ENCODE measurements at regions not wholly inside any gene's neighbourhood (a gene's known extent, or its start where the extent isn't known, plus 50 kb on each side); places are given as distances from the start of the nearest gene placed in this dataset.
"Not testable (repeated sequence)": the region's sequence is repeated elsewhere in the genome, so short reads cannot be mapped to it uniquely, and the experiment has no call there.

- Histone ChIP-seq H3K36me3 (ENCODE audit: control insufficient read depth, insufficient read depth, low read length) (no peaks in the 10 kb centered on the region), H3K4me3 (ENCODE audit: insufficient read depth, low read depth, low read length) (no peak overlapping the region)
- 91 to 92% methylated on average over 5 of the region's 5 CpGs for WGBS, 2 experiments
Observed at GRCh38 chr7:37557571-37558209, 109.0 kb upstream of the ELMO1 start.

GRCh38 chr7:37558320-37559096 is 109.8 kb upstream of the ELMO1 start:
- H3K9me3 ChIP-seq (ENCODE audit: control insufficient read depth, low read length), result no peaks in the 10 kb centered on the region
- no peak overlapping the region for H3K4me3 ChIP-seq (ENCODE audit: insufficient read depth, low read depth, low read length)
- no peak overlapping the region for H3K27ac ChIP-seq (ENCODE audit: insufficient read depth, low read depth, low read length, poor library complexity, severe bottlenecking)
- no peaks in the 10 kb centered on the region for H3K27me3 ChIP-seq (ENCODE audit: control insufficient read depth, insufficient read depth, low read length, poor library complexity, severe bottlenecking)
- H3K36me3 ChIP-seq (ENCODE audit: control insufficient read depth, insufficient read depth, low read length), result no peaks in the 10 kb centered on the region
- WGBS, 2 experiments, result 77 to 84% methylated on average over 3 of the region's 3 CpGs
- no peaks in the 10 kb centered on the region for H3K4me1 ChIP-seq (ENCODE audit: control insufficient read depth, insufficient read depth, low read length)

More at GRCh38 chr7:37557571-37558209, 109.0 kb upstream of the ELMO1 start:
- Histone ChIP-seq H3K27me3 (ENCODE audit: control insufficient read depth, insufficient read depth, low read length, poor library complexity, severe bottlenecking) (no peaks in the 10 kb centered on the region), H3K27ac (ENCODE audit: insufficient read depth, low read depth, low read length, poor library complexity, severe bottlenecking) (no peak overlapping the region), H3K9me3 (ENCODE audit: control insufficient read depth, low read length) (no peaks in the 10 kb centered on the region), H3K4me1 (ENCODE audit: control insufficient read depth, insufficient read depth, low read length) (no peaks in the 10 kb centered on the region)

GRCh38 chr7:37570145-37570544 is 113.4 kb upstream of the GPR141 start:
- H3K4me3 ChIP-seq (ENCODE audit: insufficient read depth, low read depth, low read length), result no peak overlapping the region
- WGBS, 2 experiments, result 91 to 92% methylated on average over 6 of the region's 6 CpGs
- no peak overlapping the region for H3K27ac ChIP-seq (ENCODE audit: insufficient read depth, low read depth, low read length, poor library complexity, severe bottlenecking)
- H3K36me3 ChIP-seq (ENCODE audit: control insufficient read depth, insufficient read depth, low read length), result no peaks in the 10 kb centered on the region
- no peaks in the 10 kb centered on the region for H3K4me1 ChIP-seq (ENCODE audit: control insufficient read depth, insufficient read depth, low read length)
- H3K27me3 ChIP-seq (ENCODE audit: control insufficient read depth, insufficient read depth, low read length, poor library complexity, severe bottlenecking), result no peaks in the 10 kb centered on the region
- no peaks in the 10 kb centered on the region for H3K9me3 ChIP-seq (ENCODE audit: control insufficient read depth, low read length)

GRCh38 chr7:37571806-37572205 is 111.8 kb upstream of the GPR141 start:
- Histone ChIP-seq H3K9me3 (ENCODE audit: control insufficient read depth, low read length) (no peaks in the 10 kb centered on the region), H3K36me3 (ENCODE audit: control insufficient read depth, insufficient read depth, low read length) (no peaks in the 10 kb centered on the region), H3K27me3 (ENCODE audit: control insufficient read depth, insufficient read depth, low read length, poor library complexity, severe bottlenecking) (no peaks in the 10 kb centered on the region), H3K4me3 (ENCODE audit: insufficient read depth, low read depth, low read length) (no peak overlapping the region), H3K27ac (ENCODE audit: insufficient read depth, low read depth, low read length, poor library complexity, severe bottlenecking) (no peak overlapping the region), H3K4me1 (ENCODE audit: control insufficient read depth, insufficient read depth, low read length) (no peaks in the 10 kb centered on the region)
- 94 to 96% methylated on average over 3 of the region's 3 CpGs for WGBS, 2 experiments

GRCh38 chr7:37577412-37577811 is 106.2 kb upstream of the GPR141 start:
- Histone ChIP-seq H3K4me1 (ENCODE audit: control insufficient read depth, insufficient read depth, low read length) (no peaks in the 10 kb centered on the region), H3K27ac (ENCODE audit: insufficient read depth, low read depth, low read length, poor library complexity, severe bottlenecking) (no peak overlapping the region), H3K36me3 (ENCODE audit: control insufficient read depth, insufficient read depth, low read length) (no peaks in the 10 kb centered on the region), H3K27me3 (ENCODE audit: control insufficient read depth, insufficient read depth, low read length, poor library complexity, severe bottlenecking) (no peaks in the 10 kb centered on the region), H3K9me3 (ENCODE audit: control insufficient read depth, low read length) (no peaks in the 10 kb centered on the region), H3K4me3 (ENCODE audit: insufficient read depth, low read depth, low read length) (no peak overlapping the region)
- 88 to 91% methylated on average over 2 of the region's 2 CpGs for WGBS, 2 experiments

GRCh38 chr7:37577901-37578300 is 105.7 kb upstream of the GPR141 start:
- H3K27me3 ChIP-seq (ENCODE audit: control insufficient read depth, insufficient read depth, low read length, poor library complexity, severe bottlenecking), result no peaks in the 10 kb centered on the region
- no peak overlapping the region for H3K4me3 ChIP-seq (ENCODE audit: insufficient read depth, low read depth, low read length)
- no peaks in the 10 kb centered on the region for H3K4me1 ChIP-seq (ENCODE audit: control insufficient read depth, insufficient read depth, low read length)
- no peaks in the 10 kb centered on the region for H3K36me3 ChIP-seq (ENCODE audit: control insufficient read depth, insufficient read depth, low read length)
- WGBS, 2 experiments, result 52 to 59% methylated on average over 3 to 4 of the region's 4 CpGs
- no peaks in the 10 kb centered on the region for H3K9me3 ChIP-seq (ENCODE audit: control insufficient read depth, low read length)
- H3K27ac ChIP-seq (ENCODE audit: insufficient read depth, low read depth, low read length, poor library complexity, severe bottlenecking), result no peak overlapping the region

GRCh38 chr7:37578350-37578749 is 105.2 kb upstream of the GPR141 start:
- Histone ChIP-seq H3K9me3 (ENCODE audit: control insufficient read depth, low read length) (no peaks in the 10 kb centered on the region), H3K27ac (ENCODE audit: insufficient read depth, low read depth, low read length, poor library complexity, severe bottlenecking) (no peak overlapping the region), H3K27me3 (ENCODE audit: control insufficient read depth, insufficient read depth, low read length, poor library complexity, severe bottlenecking) (no peaks in the 10 kb centered on the region), H3K4me3 (ENCODE audit: insufficient read depth, low read depth, low read length) (no peak overlapping the region), H3K4me1 (ENCODE audit: control insufficient read depth, insufficient read depth, low read length) (no peaks in the 10 kb centered on the region), H3K36me3 (ENCODE audit: control insufficient read depth, insufficient read depth, low read length) (no peaks in the 10 kb centered on the region)
- no CpG with 5 or more reads among the region's 1 CpG for WGBS, 2 experiments

- H3K27me3 ChIP-seq (ENCODE audit: control insufficient read depth, insufficient read depth, low read length, poor library complexity, severe bottlenecking), result no peaks in the 10 kb centered on the region
- no peaks in the 10 kb centered on the region for H3K36me3 ChIP-seq (ENCODE audit: control insufficient read depth, insufficient read depth, low read length)
- H3K4me1 ChIP-seq (ENCODE audit: control insufficient read depth, insufficient read depth, low read length), result no peaks in the 10 kb centered on the region
- WGBS, 2 experiments, result 90 to 100% methylated on average over 2 of the region's 3 CpGs
- no peak overlapping the region for H3K27ac ChIP-seq (ENCODE audit: insufficient read depth, low read depth, low read length, poor library complexity, severe bottlenecking)
- H3K9me3 ChIP-seq (ENCODE audit: control insufficient read depth, low read length), result no peaks in the 10 kb centered on the region
- H3K4me3 ChIP-seq (ENCODE audit: insufficient read depth, low read depth, low read length), result no peak overlapping the region
Observed at GRCh38 chr7:37580376-37580775, 103.2 kb upstream of the GPR141 start.

- not testable (repeated sequence) for H3K27me3 ChIP-seq (ENCODE audit: control insufficient read depth, insufficient read depth, low read length, poor library complexity, severe bottlenecking); H3K4me3 ChIP-seq (ENCODE audit: insufficient read depth, low read depth, low read length); H3K36me3 ChIP-seq (ENCODE audit: control insufficient read depth, insufficient read depth, low read length); H3K4me1 ChIP-seq (ENCODE audit: control insufficient read depth, insufficient read depth, low read length); H3K9me3 ChIP-seq (ENCODE audit: control insufficient read depth, low read length); H3K27ac ChIP-seq (ENCODE audit: insufficient read depth, low read depth, low read length, poor library complexity, severe bottlenecking)
- 89 to 92% methylated on average over 4 of the region's 4 CpGs for WGBS, 2 experiments
Observed at GRCh38 chr7:37584651-37585463, 98.7 kb upstream of the GPR141 start.

- Histone ChIP-seq H3K27ac (ENCODE audit: insufficient read depth, low read depth, low read length, poor library complexity, severe bottlenecking) (no peak overlapping the region), H3K4me1 (ENCODE audit: control insufficient read depth, insufficient read depth, low read length) (no peaks in the 10 kb centered on the region), H3K4me3 (ENCODE audit: insufficient read depth, low read depth, low read length) (no peak overlapping the region), H3K36me3 (ENCODE audit: control insufficient read depth, insufficient read depth, low read length) (no peaks in the 10 kb centered on the region), H3K27me3 (ENCODE audit: control insufficient read depth, insufficient read depth, low read length, poor library complexity, severe bottlenecking) (no peaks in the 10 kb centered on the region), H3K9me3 (ENCODE audit: control insufficient read depth, low read length) (peaks cover 2% of the 10 kb centered on the region)
- WGBS, 2 experiments, result 93 to 96% methylated on average over 4 of the region's 4 CpGs
Observed at GRCh38 chr7:37590824-37591223, 92.7 kb upstream of the GPR141 start.
